Colonic mucosa (tissue), 4 donors: ENCODE measurements at regions not wholly inside any gene's neighbourhood (a gene's known extent, or its start where the extent isn't known, plus 50 kb on each side); places are given as distances from the start of the nearest gene placed in this dataset.
"Not testable (repeated sequence)": the region's sequence is repeated elsewhere in the genome, so short reads cannot be mapped to it uniquely, and the experiment has no call there.

Experiments
- DNase-seq: peaks from one replicate; pipeline ENCODE4 v3.0.0-alpha.2; 2020
- H3K27ac ChIP-seq: fragments of 200-600 bp; one replicate; pipeline ENCODE4 v1.8.0; 2021
- H3K27me3 ChIP-seq: fragments of 200-600 bp; one replicate; pipeline ENCODE4 v1.8.0; 2021
- H3K36me3 ChIP-seq: fragments of 200-600 bp; one replicate; pipeline ENCODE4 v1.8.0; 2021
- H3K4me1 ChIP-seq: fragments of 200-600 bp; one replicate; pipeline ENCODE4 v1.8.0; 2021; ENCODE audit warnings: mild to moderate bottlenecking
- H3K4me3 ChIP-seq: fragments of 200-600 bp; one replicate; pipeline ENCODE4 v1.8.0; 2021
- H3K9ac ChIP-seq, 2 donors: one replicate each; pipeline ENCODE4 v1.7.0; 2013; ENCODE audit warnings: control low read depth in 2 of 2, low read depth in 2 of 2, low read length in 2 of 2
- H3K9me3 ChIP-seq: fragments of 200-600 bp; one replicate; pipeline ENCODE4 v1.8.0; 2021
- CTCF ChIP-seq: fragments of 200-600 bp; IDR thresholded peaks from one replicate; pipeline ENCODE4 v1.8.0; 2022; ENCODE audit warnings: antibody characterized with exemption, mild to moderate bottlenecking
- intact Hi-C: fragments of 100-400 bp; cut with DNase I; formaldehyde crosslinking; loops from one replicate; pipeline ENCODE4 v1.14.1; 2022
- donor health status: healthy.
- donor health status: DM: no; HTN: no; CAD: no.
- donor health status: DM: no; HTN: no; CAD: no.

DNA sequence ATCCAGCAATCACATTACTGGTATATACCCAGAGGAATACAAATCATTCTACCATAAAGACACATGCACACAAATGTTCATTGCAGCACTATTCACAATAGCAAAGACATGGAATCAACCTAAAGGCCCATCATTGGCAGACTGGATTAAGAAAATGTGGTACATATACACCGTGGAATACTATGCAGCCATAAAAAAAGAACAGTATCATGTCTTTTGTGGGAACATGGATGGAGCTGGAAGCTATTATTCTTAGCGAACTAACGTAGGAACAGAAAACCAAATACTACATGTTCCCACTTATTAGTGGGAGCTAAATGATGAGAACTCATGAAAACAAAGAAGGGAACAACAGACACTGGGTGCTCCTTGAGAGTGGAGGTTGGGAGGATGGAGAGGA lies 60.9 kb downstream of the PGRMC1 start:
- H3K9me3 ChIP-seq, H3K9ac ChIP-seq, DNase-seq, H3K4me3 ChIP-seq, H3K36me3 ChIP-seq, H3K27me3 ChIP-seq, intact Hi-C loops, H3K27ac ChIP-seq, H3K4me1 ChIP-seq: not testable (repeated sequence)

- H3K27me3 ChIP-seq, DNase-seq, H3K9ac ChIP-seq, H3K36me3 ChIP-seq, H3K4me3 ChIP-seq, intact Hi-C loops, H3K9me3 ChIP-seq, H3K4me1 ChIP-seq, H3K27ac ChIP-seq: not testable (repeated sequence)
Observed at GRCh38 chrX:119299812-119300211, 63.7 kb downstream of the PGRMC1 start.

DNA sequence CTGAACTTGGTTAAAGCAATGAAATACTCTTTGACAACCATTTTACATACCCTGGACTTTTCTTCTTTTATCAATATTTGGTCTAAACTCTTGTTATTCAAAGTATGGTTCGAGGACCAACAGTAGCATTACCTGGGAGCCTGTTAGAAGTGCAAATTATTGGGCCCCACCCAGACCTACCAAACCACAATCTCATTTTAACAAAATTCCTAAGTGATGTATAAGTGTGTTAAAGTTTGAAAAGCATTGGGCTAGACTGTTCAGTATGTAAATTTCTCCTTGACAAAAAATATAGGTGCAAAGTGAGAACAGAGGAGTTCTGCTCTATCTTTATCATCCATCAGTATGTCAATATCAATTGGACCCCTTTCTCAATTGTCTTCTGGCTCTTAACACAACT lies 67.1 kb downstream of the PGRMC1 start:
- Histone ChIP-seq H3K27me3 (no peaks in the 10 kb centered on the region), H3K9me3 (no peaks in the 10 kb centered on the region), H3K27ac (no peak overlapping the region), H3K4me3 (no peak overlapping the region), H3K36me3 (no peaks in the 10 kb centered on the region), H3K9ac (no peak overlapping the region), H3K4me1 (no peaks in the 10 kb centered on the region)
- TF ChIP-seq CTCF = no peak
- no peak for DNase-seq
- intact Hi-C loops = no loop called here

DNA sequence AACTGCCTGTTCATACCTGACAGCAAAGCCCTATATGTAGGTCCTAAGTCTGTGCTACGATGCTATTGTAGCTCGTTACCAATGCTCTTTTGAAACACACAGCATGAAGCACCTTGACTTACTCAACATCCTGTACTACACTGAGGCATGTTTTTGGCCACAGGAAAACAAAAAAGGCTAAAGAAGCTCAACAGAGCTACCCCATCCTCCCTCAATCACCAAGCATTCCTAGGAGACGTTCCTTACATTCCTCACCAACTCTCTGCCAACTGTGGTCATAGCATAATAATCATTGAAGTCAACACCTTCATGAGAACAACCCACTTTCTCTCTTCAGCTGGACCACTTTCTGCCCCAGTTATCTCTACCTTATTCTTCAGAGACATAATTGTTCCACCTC lies 73.7 kb upstream of the SLC25A43 start:
- no peak for DNase-seq
- intact Hi-C loops = no loop called here
- no peaks in the 10 kb centered on the region for H3K9me3 ChIP-seq
- no peak for TF ChIP-seq CTCF
- H3K9ac ChIP-seq = no peak overlapping the region
- H3K27ac ChIP-seq = no peak overlapping the region
- H3K36me3 ChIP-seq = no peaks in the 10 kb centered on the region
- no peak overlapping the region for H3K4me3 ChIP-seq
- no peaks in the 10 kb centered on the region for H3K27me3 ChIP-seq
- no peaks in the 10 kb centered on the region for H3K4me1 ChIP-seq

- H3K4me1 ChIP-seq, H3K27me3 ChIP-seq, H3K36me3 ChIP-seq, H3K4me3 ChIP-seq, intact Hi-C loops, H3K9me3 ChIP-seq, DNase-seq, H3K9ac ChIP-seq, H3K27ac ChIP-seq: not testable (repeated sequence)
Observed at GRCh38 chrX:119331873-119332272, 67.3 kb upstream of the SLC25A43 start.

DNA sequence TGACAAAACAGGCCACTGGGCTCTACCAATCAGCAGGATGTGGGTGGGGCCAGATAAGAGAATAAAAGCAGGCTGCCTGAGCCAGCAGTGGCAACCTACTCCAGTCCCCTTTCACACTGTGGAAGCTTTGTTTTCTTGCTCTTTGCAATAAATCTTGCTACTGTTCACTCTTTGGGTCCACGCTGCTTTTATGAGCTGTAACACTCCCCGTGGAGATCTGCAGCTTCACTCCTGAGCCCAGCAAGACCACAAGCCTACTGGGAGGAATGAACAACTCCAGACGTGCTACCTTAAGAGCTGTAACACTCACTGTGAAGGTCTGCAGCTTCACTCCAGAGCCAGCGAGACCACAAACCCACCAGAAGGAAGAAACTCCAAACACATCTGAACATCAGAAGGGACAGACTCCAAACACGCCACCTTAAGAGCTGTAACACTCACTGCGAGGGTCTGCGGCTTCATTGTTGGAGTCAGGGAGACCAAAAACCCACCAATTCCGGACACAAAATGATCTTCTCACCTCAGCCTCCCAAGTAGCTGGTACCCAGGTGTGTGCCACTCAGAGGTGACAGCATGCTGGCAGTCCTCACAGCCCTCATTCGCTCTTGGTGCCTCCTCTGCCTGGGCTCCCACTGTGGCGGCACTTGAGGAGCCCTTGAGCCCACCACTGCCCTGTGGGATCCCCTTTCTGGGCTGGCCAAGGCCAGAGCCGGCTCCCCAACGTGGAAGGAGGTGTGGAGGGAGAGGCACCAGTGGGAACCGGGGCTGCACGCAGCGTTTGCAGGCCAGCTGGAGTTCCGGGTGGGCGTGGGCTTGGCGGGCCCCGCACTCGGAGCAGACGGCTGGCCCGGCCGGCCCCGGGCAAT lies 66.0 kb upstream of the SLC25A43 start:
- H3K9me3 ChIP-seq, H3K36me3 ChIP-seq, intact Hi-C loops, H3K27ac ChIP-seq, H3K9ac ChIP-seq, H3K4me1 ChIP-seq, DNase-seq, H3K4me3 ChIP-seq, H3K27me3 ChIP-seq: not testable (repeated sequence)

DNA sequence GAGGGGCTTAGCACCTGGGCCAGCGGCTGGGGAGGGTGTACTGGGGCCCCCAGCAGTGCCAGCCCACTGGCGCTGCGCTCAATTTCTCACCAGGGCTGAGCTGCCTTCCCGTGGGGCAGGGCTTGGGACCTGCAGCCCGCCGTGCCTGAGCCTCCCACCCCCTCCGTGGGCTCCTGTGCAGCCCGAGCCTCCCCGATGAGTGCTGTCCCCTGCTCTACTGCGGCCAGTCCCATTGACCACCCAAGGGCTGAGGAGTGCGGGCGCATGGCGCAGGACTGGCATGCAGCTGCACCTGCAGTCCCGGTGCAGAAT lies 65.5 kb upstream of the SLC25A43 start:
- H3K4me1 ChIP-seq, intact Hi-C loops, H3K4me3 ChIP-seq, H3K36me3 ChIP-seq, H3K27me3 ChIP-seq, H3K9me3 ChIP-seq, H3K9ac ChIP-seq, H3K27ac ChIP-seq, DNase-seq: not testable (repeated sequence)

DNA sequence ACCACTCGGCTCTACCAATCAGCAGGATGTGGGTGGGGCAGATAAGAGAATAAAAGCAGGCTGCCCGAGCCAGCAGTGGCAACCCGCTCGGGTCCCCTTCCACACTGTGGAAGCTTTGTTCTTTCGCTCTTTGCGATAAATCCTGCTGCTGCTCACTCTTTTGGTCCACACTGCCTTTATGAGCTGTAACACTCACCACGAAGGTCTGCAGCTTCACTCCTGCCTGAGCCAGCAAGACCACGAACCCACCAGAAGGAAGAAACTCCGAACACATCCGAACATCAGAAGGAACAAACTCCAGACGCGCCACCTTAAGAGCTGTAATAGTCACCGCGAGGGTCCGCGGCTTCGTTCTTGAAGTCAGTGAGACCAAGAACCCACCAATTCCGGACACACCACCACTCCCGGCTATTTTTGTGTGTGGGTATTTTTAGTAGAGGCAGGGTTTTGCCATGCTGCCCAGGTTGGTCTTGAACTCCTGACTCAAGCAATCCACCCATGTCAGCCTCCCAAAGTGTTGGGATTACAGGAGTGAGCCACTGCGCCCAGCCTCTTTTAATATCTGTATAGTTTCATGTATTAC lies 64.6 kb upstream of the SLC25A43 start:
- H3K9me3 ChIP-seq = not testable (repeated sequence)

More for the DNA sequence above, 64.6 kb upstream of the SLC25A43 start:
- H3K27ac ChIP-seq, intact Hi-C loops, H3K27me3 ChIP-seq, DNase-seq, H3K4me3 ChIP-seq, H3K36me3 ChIP-seq, H3K4me1 ChIP-seq, H3K9ac ChIP-seq: not testable (repeated sequence)
